Ishikawa (cell line): ENCODE measurements at regions not wholly inside any gene's neighbourhood (a gene's known extent, or its start where the extent isn't known, plus 50 kb on each side); places are given as distances from the start of the nearest gene placed in this dataset.

Experiments
- CREB1 ChIP-seq: IDR thresholded peaks from 2 replicates; pipeline ENCODE4 v1.6.1; 2012; ENCODE audit warnings: low read depth
- EGR1 ChIP-seq: IDR thresholded peaks from 2 replicates; pipeline ENCODE4 v1.6.1; 2012
- EP300 ChIP-seq: IDR thresholded peaks from 2 replicates; pipeline ENCODE4 v1.6.1; 2012; ENCODE audit warnings: borderline replicate concordance
- MAX ChIP-seq: IDR thresholded peaks from 2 replicates; pipeline ENCODE4 v1.6.1; 2012
- NFIC ChIP-seq: IDR thresholded peaks from 2 replicates; pipeline ENCODE4 v1.6.1; 2012
- RAD21 ChIP-seq: IDR thresholded peaks from 2 replicates; pipeline ENCODE4 v1.6.1; 2012; ENCODE audit warnings: low read depth
- TAF1 ChIP-seq: IDR thresholded peaks from 2 replicates; pipeline ENCODE4 v1.6.1; 2012; ENCODE audit warnings: low read depth, mild to moderate bottlenecking
- TCF12 ChIP-seq: IDR thresholded peaks from 2 replicates; pipeline ENCODE4 v1.6.1; 2012; ENCODE audit warnings: low read depth
- USF1 ChIP-seq: IDR thresholded peaks from 2 replicates; pipeline ENCODE4 v1.6.1; 2012
- ZBTB7A ChIP-seq: IDR thresholded peaks from 2 replicates; pipeline ENCODE4 v1.6.1; 2012; ENCODE audit warnings: low read depth
- TF ChIP-seq, protein P1 (sequence below): IDR thresholded peaks from 2 replicates; pipeline ENCODE4 v1.6.1; 2012; ENCODE audit warnings: low read depth, mild to moderate bottlenecking

GRCh38 chr19:30846102-30846501 lies 473.9 kb downstream of the ZNF536 start:
- no peak for TF ChIP-seq NFIC
- TF ChIP-seq EP300 = no peak
- no peak for TF ChIP-seq USF1
- TF ChIP-seq EGR1 = no peak
- TF ChIP-seq, protein P1, sequence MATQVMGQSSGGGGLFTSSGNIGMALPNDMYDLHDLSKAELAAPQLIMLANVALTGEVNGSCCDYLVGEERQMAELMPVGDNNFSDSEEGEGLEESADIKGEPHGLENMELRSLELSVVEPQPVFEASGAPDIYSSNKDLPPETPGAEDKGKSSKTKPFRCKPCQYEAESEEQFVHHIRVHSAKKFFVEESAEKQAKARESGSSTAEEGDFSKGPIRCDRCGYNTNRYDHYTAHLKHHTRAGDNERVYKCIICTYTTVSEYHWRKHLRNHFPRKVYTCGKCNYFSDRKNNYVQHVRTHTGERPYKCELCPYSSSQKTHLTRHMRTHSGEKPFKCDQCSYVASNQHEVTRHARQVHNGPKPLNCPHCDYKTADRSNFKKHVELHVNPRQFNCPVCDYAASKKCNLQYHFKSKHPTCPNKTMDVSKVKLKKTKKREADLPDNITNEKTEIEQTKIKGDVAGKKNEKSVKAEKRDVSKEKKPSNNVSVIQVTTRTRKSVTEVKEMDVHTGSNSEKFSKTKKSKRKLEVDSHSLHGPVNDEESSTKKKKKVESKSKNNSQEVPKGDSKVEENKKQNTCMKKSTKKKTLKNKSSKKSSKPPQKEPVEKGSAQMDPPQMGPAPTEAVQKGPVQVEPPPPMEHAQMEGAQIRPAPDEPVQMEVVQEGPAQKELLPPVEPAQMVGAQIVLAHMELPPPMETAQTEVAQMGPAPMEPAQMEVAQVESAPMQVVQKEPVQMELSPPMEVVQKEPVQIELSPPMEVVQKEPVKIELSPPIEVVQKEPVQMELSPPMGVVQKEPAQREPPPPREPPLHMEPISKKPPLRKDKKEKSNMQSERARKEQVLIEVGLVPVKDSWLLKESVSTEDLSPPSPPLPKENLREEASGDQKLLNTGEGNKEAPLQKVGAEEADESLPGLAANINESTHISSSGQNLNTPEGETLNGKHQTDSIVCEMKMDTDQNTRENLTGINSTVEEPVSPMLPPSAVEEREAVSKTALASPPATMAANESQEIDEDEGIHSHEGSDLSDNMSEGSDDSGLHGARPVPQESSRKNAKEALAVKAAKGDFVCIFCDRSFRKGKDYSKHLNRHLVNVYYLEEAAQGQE = no peak
- no peak for TF ChIP-seq RAD21
- no peak for TF ChIP-seq TAF1
- no peak for TF ChIP-seq ZBTB7A
- TF ChIP-seq MAX = no peak
- TF ChIP-seq TCF12 = no peak
- TF ChIP-seq CREB1 = no peak
